SK-N-MC (cell line): ENCODE measurements at regions not wholly inside any gene's neighbourhood (a gene's known extent, or its start where the extent isn't known, plus 50 kb on each side); places are given as distances from the start of the nearest gene placed in this dataset.

Source experiments
- EZH2 ChIP-seq: fragments of 200-600 bp; sonication (generic); IDR thresholded peaks from one replicate; pipeline ENCODE4 v1.6.1; 2017; ENCODE audit warnings: antibody characterized with exemption
- FOXP2 ChIP-seq: optimal IDR thresholded peaks from 2 replicates; pipeline ENCODE3; 2011; ENCODE audit warnings: mild to moderate bottlenecking, moderate library complexity; ENCODE audit not compliant: insufficient read depth; ENCODE audit errors: extremely low read length, control extremely low read depth
- POLR2AphosphoS5 ChIP-seq: IDR thresholded peaks from 2 replicates; pipeline ENCODE4 v1.6.1; 2012; ENCODE audit warnings: mild to moderate bottlenecking, low read depth, low read length, borderline replicate concordance

DNA sequence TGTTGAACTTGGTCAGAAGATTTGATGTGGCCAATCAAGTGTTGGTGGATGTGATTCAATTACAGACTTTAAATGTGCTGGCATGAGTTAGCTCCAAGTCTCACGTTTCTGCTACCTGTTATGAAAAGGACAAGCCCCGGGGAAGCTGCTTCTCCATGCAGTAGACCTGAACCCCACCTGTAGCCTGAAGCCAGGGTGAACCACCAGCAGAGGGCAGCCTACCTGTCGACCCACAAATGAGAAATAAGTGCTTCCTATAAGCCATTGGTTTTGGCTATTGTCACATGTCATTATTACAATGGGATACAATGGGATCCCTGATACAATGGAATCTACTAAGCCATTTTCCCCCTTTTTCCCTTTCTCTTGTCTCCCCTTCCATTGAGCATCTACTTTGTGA is 230.2 kb downstream of the PRDM2 start:
- no peak for TF ChIP-seq EZH2
- TF ChIP-seq FOXP2, result no peak
- no peak for TF ChIP-seq POLR2AphosphoS5
